Ectodermal cell (in vitro differentiated cells): ENCODE measurements at regions not wholly inside any gene's neighbourhood (a gene's known extent, or its start where the extent isn't known, plus 50 kb on each side); places are given as distances from the start of the nearest gene placed in this dataset.

Experiments used
- H3K27ac ChIP-seq: 2 replicates; pipeline ENCODE4 v1.7.0; 2013; ENCODE audit warnings: mild to moderate bottlenecking, low read depth, low read length; ENCODE audit not compliant: insufficient read depth, poor library complexity, severe bottlenecking
- H3K27me3 ChIP-seq: 2 replicates; pipeline ENCODE4 v1.7.0; 2013; ENCODE audit warnings: mild to moderate bottlenecking, low read length; ENCODE audit not compliant: insufficient read depth, control insufficient read depth, poor library complexity, severe bottlenecking
- H3K36me3 ChIP-seq: one replicate; pipeline ENCODE4 v1.7.0; 2013; ENCODE audit warnings: low read length; ENCODE audit not compliant: control insufficient read depth, insufficient read depth
- H3K4me1 ChIP-seq: one replicate; pipeline ENCODE4 v1.7.0; 2013; ENCODE audit warnings: low read length; ENCODE audit not compliant: control insufficient read depth, insufficient read depth
- H3K4me3 ChIP-seq: 2 replicates; pipeline ENCODE4 v1.7.0; 2013; ENCODE audit warnings: low read depth, low read length, control low read depth; ENCODE audit not compliant: insufficient read depth
- H3K9me3 ChIP-seq: 2 replicates; pipeline ENCODE4 v1.7.0; 2013; ENCODE audit warnings: mild to moderate bottlenecking, low read length, moderate library complexity; ENCODE audit not compliant: control insufficient read depth
- WGBS, 2 experiments: methylation state at CpG; one replicate each; pipeline ENCODE4 v1.1.7; 2013; ENCODE audit warnings: missing lambda C conversion rate in 2 of 2; 5-methylcytosine and 5-hydroxymethylcytosine counted together

DNA sequence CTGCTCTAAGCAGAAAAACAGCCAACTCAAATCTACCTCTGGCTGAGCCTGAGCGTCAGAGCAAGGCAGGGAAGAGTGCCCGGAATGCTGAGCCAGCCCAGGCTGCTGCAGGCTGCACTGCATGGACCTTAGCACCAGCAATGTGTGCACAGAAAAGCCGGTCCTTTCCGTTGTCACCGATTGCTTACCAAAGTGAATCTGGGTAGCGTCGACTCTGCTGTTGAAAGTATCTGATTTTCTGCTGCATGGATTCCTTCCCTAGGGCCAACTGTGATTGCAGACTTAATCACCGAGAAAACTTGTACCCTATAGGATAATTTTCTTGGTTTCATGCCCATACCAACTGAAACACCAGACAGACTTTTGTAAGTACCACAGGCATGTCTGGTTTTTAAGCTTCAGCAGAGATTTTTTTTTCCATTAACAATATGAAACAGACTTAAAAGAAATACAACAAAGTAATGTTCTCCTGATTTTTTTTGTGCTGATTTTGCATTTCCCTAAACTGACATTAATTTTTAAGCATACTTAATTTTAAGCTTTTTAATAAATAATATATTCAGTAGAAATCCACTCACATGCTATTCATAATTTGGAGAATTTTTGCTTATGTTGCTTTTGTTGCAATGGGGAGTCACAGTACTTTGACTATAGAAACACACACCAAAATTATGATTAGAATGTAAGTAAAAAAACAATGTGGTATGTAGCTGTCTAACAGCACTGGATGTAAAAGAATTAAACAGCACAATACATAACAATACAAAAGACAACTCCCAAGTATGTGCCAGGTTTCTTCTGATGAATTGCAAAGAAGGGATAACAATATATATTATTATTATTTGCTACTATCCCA, 218.0 kb downstream of the THBS2 start:
- H3K36me3 ChIP-seq = no peaks in the 10 kb centered on the region
- no peak overlapping the region for H3K4me3 ChIP-seq
- H3K27me3 ChIP-seq = no peaks in the 10 kb centered on the region
- no peak overlapping the region for H3K27ac ChIP-seq
- WGBS, 2 experiments = 92% methylated on average over 8 of the region's 8 CpGs
- H3K4me1 ChIP-seq = no peaks in the 10 kb centered on the region
- no peaks in the 10 kb centered on the region for H3K9me3 ChIP-seq

DNA sequence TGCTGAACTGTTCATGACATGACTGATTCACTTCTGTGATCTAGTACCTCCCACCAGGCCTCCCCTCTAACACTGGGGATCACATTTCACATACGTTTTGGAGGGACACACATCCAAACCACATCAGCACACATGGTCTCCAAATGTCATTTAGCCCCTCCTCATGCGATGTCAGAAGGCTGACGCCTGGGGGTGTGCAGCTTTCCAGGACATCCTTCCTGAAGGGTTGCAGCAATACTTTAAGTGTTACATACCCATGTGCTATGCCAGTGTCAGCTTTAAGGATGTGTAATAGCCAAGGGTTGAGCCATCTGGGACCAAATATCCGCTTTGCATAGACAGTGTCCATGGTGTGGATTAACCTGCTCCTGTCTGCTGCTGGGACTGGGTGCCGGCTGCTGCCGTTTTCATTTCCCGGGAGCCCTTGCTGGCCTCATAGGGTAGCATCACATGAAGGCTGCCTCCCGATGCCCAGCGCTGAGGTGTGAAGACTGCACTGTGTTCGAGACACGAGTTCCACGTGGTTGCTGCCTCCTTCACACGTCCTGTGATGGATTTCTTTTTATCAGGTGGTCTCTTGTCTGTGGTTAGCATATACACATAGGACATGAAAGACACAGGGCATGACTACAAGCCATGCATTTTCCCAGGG, 219.0 kb downstream of the THBS2 start:
- Histone ChIP-seq H3K4me3 (no peak overlapping the region), H3K27me3 (no peaks in the 10 kb centered on the region), H3K4me1 (no peaks in the 10 kb centered on the region), H3K36me3 (no peaks in the 10 kb centered on the region), H3K9me3 (no peaks in the 10 kb centered on the region), H3K27ac (no peak overlapping the region)
- WGBS, 2 experiments = 94 to 96% methylated on average over 13 of the region's 13 CpGs

DNA sequence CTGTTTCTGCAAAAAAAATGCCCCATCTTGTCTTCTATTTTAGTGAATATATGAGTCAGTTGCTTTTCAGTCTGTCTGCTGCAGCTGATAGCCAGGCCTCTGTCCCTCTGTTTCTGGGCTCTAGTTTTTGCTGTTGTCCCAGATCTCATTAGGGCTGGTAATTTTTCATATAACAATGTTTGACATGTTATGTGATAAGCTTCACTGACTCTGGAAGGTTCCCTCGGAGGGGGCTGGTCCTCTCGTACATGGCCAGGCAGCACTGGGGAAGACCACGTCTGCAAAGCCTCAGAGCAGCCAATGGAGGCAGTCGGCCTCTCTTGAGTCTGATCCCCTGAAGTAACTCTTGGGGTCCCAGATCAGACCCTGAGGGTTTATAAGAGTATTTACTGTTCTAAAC, 223.8 kb downstream of the THBS2 start:
- no peaks in the 10 kb centered on the region for H3K27me3 ChIP-seq
- H3K4me1 ChIP-seq = no peaks in the 10 kb centered on the region
- H3K36me3 ChIP-seq = no peaks in the 10 kb centered on the region
- no peaks in the 10 kb centered on the region for H3K9me3 ChIP-seq
- H3K4me3 ChIP-seq = no peak overlapping the region
- 92 to 94% methylated on average over 4 of the region's 4 CpGs for WGBS, 2 experiments
- no peak overlapping the region for H3K27ac ChIP-seq

DNA sequence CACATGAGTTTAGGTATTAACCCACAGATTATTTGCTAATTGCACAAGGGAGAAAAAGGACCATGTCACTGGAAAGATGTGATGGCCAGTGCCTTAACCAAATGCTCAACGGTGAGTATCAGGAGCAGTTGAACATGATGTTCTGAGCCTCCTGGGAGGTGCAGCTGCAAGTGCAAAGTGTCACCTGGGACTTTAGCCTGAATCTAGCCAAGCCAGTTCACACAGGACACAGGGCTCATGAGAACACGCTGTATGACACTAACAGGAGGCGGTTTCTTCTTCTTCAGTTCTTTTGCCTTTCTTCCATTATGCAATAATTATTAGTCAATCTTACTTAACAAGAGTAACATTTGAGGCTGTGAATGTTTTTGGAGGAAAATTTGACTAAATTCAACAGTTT, 225.3 kb downstream of the THBS2 start:
- Histone ChIP-seq H3K27me3 (no peaks in the 10 kb centered on the region), H3K9me3 (no peaks in the 10 kb centered on the region), H3K36me3 (no peaks in the 10 kb centered on the region), H3K27ac (no peak overlapping the region), H3K4me3 (no peak overlapping the region), H3K4me1 (no peaks in the 10 kb centered on the region)
- WGBS, 2 experiments = 98 to 99% methylated on average over 2 to 3 of the region's 3 CpGs

DNA sequence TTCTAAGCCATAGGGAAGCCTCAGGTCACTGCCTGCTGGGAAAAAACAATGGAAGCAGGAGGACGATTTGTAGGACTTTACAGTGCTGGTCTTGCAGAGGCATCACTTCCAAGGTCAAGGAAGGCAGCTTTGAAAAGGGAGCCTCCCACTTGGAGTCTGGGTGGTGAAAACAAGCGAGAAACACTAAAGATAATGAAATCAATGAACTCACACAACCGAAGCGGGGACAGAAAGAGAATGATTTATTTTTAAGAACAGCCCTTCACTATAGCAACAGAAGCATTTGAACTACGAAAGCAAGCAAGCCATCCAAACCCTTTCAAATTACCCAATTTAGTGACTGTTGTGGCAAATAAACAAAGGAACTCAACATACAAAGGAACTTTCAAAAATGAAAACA, 227.5 kb downstream of the THBS2 start:
- WGBS, 2 experiments = 80 to 92% methylated on average over 4 to 5 of the region's 5 CpGs

DNA sequence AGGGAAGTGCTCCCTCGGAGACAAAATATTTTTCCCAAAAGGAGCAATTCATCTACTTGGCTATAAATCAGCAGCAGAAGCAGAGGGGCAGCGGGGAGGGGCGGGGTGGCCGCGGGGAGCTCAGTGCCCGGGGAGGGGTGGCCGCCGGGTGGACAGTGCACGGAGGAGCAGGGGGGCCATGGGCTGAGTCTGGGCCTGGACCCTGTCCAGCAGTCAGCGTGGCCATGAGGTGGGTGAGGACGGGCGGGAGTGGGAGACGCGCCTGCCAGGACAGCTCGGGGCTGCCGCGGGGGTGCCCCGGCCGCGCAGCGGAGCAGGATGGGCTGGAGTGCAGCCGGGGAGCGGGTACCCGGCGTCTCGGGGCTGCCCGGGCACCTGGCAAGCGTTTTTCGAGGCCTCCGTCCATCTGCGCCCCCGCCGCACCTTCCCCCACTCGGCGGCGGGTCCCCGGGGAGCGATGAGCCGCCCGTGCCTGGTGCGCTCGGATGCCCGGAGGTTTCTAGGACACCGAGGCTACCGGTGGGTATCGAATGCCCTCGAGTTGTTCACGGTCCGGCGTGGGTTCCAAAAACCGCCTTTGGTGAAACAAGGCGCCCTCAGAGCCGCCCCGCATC, 229.5 kb downstream of the THBS2 start:
- 96% methylated on average over 54 of the region's 54 CpGs for WGBS, 2 experiments
- H3K9me3 ChIP-seq = no peaks in the 10 kb centered on the region
- no peak overlapping the region for H3K27ac ChIP-seq
- H3K4me3 ChIP-seq = no peak overlapping the region
- no peaks in the 10 kb centered on the region for H3K36me3 ChIP-seq
- H3K27me3 ChIP-seq = no peaks in the 10 kb centered on the region
- H3K4me1 ChIP-seq = no peaks in the 10 kb centered on the region

More for the DNA sequence above, 227.5 kb downstream of the THBS2 start:
- H3K36me3 ChIP-seq = no peaks in the 10 kb centered on the region
- H3K9me3 ChIP-seq = no peaks in the 10 kb centered on the region
- no peaks in the 10 kb centered on the region for H3K27me3 ChIP-seq
- H3K4me3 ChIP-seq = no peak overlapping the region
- H3K27ac ChIP-seq = no peak overlapping the region
- H3K4me1 ChIP-seq = no peaks in the 10 kb centered on the region

DNA sequence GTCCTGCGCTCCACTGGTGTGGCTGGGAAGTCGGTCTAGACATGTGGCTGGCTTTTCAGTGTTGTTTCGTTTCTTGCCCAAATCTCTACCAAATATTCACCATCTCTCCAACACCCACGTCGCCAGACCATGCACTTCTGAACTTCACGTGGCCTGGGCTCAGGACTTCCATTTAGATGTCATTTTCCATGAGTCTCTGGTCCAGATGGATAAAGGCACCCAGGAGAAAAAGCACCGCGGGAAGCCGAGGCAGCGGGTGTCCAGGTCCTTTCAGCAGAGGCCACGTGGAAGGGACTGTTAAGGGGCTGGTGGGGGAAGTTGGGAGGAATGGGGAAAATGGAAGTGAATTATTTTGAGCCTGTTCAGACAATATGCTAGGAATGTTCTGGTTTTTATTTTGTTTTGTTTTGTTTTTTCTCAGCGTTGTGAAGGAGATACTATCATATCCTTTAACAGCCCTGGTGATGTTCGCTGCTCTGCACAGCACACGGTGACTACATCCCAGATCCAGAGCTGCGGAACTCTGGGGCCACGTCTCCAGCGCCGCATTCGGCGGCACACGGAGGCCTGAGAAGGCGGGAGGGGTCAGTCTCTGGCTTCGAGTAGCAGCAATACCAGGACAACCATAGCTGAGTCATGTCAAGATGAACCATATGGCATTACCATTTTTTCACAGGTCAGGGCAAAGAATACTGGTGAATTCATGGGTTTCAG, 230.3 kb downstream of the THBS2 start:
- H3K36me3 ChIP-seq = no peaks in the 10 kb centered on the region
- H3K27me3 ChIP-seq = no peaks in the 10 kb centered on the region
- no peaks in the 10 kb centered on the region for H3K9me3 ChIP-seq
- 95% methylated on average over 23 of the region's 23 CpGs for WGBS, 2 experiments
- no peak overlapping the region for H3K27ac ChIP-seq
- H3K4me1 ChIP-seq = no peaks in the 10 kb centered on the region
- no peak overlapping the region for H3K4me3 ChIP-seq

DNA sequence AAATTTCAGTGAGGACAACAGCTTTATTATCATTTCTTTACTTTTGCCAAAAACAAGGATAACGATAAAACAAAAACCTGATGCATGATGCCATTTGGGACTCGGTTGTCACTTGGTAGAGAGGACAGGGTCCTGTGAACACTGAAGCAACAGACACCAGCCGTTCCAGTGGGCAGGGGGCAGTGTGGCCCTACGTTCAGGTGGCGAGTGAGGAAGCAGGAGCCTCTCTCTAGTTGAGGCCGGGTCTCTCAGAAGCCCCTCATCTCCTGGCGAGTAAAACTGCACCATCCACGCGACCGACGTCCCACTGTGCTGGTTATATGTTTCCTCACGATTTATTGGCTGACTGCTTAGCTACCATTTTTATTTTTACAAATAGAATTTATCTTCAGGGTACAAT, 231.6 kb downstream of the THBS2 start:
- Histone ChIP-seq H3K4me1 (no peaks in the 10 kb centered on the region), H3K9me3 (no peaks in the 10 kb centered on the region), H3K4me3 (no peak overlapping the region), H3K27ac (no peak overlapping the region), H3K27me3 (no peaks in the 10 kb centered on the region), H3K36me3 (no peaks in the 10 kb centered on the region)
- WGBS, 2 experiments = 87 to 89% methylated on average over 12 of the region's 12 CpGs

DNA sequence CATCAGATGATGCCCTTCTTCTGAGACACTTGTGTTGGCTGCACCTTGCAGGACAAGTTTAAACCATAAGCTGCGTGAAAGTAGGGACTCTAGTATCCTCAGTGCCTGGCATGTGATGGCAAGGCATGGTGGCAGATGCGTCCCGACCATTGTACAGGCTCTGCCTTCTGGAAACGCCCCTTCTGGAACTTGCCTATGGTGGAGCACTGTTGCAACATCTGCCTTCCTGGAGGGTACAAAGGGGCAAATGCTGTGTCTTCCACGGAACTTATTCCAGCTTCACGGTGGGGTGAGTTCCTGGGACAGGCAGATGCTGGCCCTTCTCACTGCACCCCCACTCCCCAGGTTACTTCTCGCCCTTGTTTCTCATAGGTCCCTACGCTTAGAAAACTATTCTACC, 232.8 kb downstream of the THBS2 start:
- 90 to 93% methylated on average over 8 of the region's 8 CpGs for WGBS, 2 experiments
- Histone ChIP-seq H3K27ac (no peak overlapping the region), H3K27me3 (no peaks in the 10 kb centered on the region), H3K9me3 (no peaks in the 10 kb centered on the region), H3K36me3 (no peaks in the 10 kb centered on the region), H3K4me1 (no peaks in the 10 kb centered on the region), H3K4me3 (no peak overlapping the region)
